Body of pancreas (tissue), 4 donors: ENCODE measurements at regions not wholly inside any gene's neighbourhood (a gene's known extent, or its start where the extent isn't known, plus 50 kb on each side); places are given as distances from the start of the nearest gene placed in this dataset.

Experiments used
- POLR2A ChIP-seq, 3 donors: fragments of 450-650 bp; IDR thresholded peaks; one replicate each; pipeline ENCODE4 v1.6.1; 2016; ENCODE audit warnings: antibody characterized with exemption in 3 of 3, mild to moderate bottlenecking in 2 of 3
- TF ChIP-seq, protein P1 (sequence below), 7 experiments: fragments of 450-650 bp in 4 of 7; fragments of 200-600 bp in 3 of 7; sonication (generic) in 3 of 7; IDR thresholded peaks; one replicate each; pipeline ENCODE4 v1.5.1; 2016 to 2019; ENCODE audit warnings: antibody characterized with exemption in 7 of 7

DNA sequence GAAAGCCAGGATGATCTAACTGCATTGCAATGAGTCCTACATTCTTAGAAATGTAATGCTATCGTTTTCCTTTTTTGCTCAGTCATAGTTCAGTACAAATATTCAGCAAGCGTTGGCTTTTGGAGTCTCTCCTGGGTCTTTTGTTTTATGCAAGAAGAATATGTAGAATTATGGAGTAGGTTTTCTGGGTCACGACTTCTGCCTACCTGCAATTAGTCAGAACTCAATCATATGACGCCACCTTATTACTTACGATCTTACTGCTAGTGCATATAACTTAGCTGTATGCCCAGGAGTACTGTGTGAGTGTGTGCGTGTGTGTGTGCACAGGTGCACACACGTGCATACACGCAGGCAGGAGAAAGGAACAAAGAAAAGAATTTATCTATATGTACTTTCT is 640.2 kb downstream of the STK39 start:
- TF ChIP-seq, protein P1, sequence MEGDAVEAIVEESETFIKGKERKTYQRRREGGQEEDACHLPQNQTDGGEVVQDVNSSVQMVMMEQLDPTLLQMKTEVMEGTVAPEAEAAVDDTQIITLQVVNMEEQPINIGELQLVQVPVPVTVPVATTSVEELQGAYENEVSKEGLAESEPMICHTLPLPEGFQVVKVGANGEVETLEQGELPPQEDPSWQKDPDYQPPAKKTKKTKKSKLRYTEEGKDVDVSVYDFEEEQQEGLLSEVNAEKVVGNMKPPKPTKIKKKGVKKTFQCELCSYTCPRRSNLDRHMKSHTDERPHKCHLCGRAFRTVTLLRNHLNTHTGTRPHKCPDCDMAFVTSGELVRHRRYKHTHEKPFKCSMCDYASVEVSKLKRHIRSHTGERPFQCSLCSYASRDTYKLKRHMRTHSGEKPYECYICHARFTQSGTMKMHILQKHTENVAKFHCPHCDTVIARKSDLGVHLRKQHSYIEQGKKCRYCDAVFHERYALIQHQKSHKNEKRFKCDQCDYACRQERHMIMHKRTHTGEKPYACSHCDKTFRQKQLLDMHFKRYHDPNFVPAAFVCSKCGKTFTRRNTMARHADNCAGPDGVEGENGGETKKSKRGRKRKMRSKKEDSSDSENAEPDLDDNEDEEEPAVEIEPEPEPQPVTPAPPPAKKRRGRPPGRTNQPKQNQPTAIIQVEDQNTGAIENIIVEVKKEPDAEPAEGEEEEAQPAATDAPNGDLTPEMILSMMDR (IDR thresholded peaks at IDR 0.05) = no peak
- no peak for TF ChIP-seq POLR2A (IDR thresholded peaks at IDR 0.05)
